HPDE6-E6E7 (cell line): ENCODE measurements at regions not wholly inside any gene's neighbourhood (a gene's known extent, or its start where the extent isn't known, plus 50 kb on each side); places are given as distances from the start of the nearest gene placed in this dataset.
"Not testable (repeated sequence)": the region's sequence is repeated elsewhere in the genome, so short reads cannot be mapped to it uniquely, and the experiment has no call there.

Experiments used
- DNase-seq: peaks from one replicate; pipeline ENCODE4 v3.0.0; 2011; ENCODE audit warnings: missing footprints; ENCODE audit errors: extremely low spot score

GRCh38 chr9:24351258-24351657, 194.4 kb downstream of the IZUMO3 start:
- DNase-seq, result no peak

- DNase-seq, result no peak
Measured at GRCh38 chr9:24342457-24342856, 203.2 kb downstream of the IZUMO3 start.

- no peak for DNase-seq
Measured at GRCh38 chr9:24333629-24334028, 212.1 kb downstream of the IZUMO3 start.

- no peak for DNase-seq
Measured at GRCh38 chr9:24298912-24299311, 246.8 kb downstream of the IZUMO3 start.

DNA sequence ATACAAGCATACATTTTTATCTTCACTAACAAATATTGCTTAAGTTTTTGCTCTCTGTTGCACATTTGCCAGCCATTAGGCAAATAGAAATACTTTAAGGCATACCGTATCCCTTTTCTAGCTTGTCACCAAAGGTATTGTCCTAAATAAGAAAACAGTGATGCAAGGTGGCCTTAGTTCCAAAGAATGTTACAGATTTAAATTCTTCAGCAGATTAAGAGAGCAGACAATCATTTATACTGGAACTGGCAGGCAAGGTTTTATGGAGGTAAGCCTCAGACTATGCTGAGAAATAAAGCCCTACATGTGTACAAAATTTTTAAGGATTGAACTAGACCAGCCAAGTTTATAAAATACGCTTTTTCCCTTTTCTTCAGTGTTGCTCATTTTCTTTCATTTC, 247.8 kb downstream of the IZUMO3 start:
- no peak for DNase-seq

GRCh38 chr9:24296124-24296523, 249.6 kb downstream of the IZUMO3 start:
- no peak for DNase-seq

DNA sequence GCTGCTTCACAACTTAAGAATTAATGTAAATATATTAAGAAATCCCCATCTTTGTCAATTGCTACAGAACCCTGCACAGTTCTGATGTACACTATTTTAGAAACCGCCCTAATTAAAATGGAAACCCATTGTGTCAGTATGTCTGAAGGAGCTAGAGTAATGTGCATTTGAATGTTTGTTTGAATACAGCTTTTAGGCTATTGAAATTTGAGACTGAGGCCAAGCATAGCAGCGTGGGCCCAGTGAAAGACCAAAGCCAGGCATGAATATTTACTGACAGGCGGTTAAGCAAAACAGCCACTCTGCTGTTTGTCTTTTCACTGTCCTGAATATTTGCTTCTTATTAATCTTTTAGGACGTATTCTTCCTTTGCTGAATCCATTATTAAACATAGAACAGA, 252.3 kb downstream of the IZUMO3 start:
- DNase-seq, result no peak

DNA sequence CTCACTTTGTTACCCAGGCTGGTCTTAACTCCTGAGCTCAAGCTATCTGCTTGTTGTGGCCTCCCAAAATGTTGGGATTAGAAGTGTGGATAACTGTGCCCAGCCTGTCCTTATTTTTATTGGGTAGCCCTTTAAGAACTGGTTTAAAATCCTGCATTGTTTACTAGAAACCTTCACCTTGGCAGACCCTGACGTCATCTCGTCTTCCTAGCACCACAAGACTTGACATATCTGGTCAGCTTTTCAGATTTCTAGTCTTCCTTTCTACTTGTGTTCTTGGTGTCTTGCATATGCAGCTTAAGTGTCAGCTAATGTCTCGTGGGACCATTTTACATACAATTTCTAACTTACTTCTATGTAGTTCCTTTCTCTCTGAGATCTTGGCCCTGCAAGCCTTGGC, 258.9 kb downstream of the IZUMO3 start:
- no peak for DNase-seq

DNA sequence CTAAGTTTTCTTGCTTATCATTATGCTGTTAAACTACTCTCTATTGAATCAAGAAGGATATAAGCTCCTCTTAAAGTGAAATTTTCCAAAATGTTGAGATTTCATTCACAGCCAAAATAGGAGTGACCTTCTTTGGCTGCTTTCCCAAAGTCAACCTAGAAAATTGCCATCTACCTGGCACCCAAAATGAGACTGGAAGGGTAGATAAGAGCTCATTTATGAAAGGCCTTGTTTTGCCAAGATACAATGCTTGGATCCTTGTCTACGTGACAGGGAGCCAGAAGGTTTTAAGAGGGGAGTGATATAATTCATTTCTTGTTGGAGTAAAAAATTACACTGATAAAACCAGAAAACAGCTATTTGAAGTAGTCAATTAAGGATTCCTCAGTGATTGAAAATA, 287.1 kb downstream of the IZUMO3 start:
- DNase-seq, result no peak

GRCh38 chr9:24257726-24258125, 288.0 kb downstream of the IZUMO3 start:
- DNase-seq, result no peak

- peak; percentile 7 for DNase-seq
Measured at GRCh38 chr9:24245988-24246387, 299.7 kb downstream of the IZUMO3 start.

DNA sequence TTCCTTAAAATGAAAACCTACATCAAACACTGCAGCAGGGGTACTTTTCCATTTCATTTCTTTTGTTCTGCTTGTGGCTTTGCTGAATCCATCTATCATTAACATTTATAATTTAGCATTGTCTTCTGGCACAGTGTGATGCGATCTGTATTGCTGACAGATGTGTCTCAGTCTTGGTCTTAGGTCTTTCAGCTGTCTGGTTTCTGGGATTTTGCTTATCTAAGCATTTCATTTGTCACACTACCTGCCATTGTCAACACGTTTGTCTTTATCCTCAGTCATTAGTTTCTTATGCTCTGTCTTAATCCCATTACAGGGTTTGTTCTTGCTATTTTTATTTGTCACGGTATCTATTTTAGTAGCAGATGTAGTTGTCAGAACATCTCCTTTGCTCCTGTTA, 303.1 kb downstream of the IZUMO3 start:
- DNase-seq, result no peak

DNA sequence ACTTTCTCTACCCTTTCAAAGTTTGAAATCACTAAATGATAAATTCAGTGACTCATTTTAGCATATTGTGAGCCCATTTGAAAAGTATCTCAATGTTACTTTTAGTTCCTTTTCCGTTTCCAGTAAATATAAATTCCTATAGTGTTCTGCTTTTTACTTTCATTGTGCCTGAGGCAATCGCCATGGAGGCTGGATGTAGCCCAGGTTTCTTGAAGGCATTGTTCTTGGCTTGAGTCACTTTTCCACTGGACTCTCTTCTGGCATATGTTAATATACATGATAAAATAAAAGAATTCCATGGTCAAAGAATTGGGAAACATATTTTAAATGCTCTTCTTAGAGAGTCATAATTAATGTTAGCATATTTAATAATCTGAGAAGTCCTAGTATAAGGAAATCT, 327.0 kb downstream of the IZUMO3 start:
- DNase-seq, result peak; percentile 43

- no peak for DNase-seq
Measured at GRCh38 chr9:24210641-24211040, 335.1 kb downstream of the IZUMO3 start.

DNA sequence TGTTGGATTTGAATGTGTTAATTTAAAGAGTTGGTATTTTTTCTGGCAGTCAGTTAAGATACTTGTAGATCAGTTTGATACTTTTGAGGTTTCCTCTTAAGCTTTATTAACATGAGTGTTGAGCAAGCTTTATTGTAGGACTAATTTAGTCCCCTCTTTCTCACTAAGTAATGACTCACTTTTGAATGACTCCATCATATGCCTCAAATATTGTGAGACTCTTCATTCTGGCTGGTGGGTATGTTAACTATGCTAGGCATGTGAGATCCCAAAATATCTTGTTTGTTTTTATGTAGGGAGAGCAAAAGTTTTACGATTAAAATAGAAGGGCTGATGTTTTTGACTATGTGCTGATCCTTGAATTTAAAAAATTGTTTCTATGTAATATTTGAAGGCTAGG, 355.7 kb downstream of the IZUMO3 start:
- DNase-seq, result no peak

DNA sequence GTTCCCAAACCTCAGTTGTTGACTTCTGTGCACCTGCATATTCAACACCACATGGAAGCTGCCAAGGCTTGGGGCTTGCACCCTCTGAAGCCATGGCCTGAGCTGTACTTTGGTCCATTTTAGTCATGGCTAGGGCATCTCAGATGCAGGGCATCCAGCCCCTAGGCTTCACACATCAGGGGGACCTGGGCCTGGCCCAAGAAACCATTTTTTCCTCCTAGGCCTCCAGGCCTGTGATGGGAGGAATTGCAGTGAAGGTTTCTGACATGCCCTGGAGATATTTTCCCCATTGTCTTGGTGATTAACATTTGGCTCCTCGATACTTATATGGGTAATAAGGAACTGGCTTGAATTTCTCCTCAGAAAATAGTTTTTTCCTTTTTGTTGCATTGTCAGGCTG, 354.5 kb upstream of the ELAVL2 start:
- DNase-seq, result not testable (repeated sequence)

- no peak for DNase-seq
Measured at GRCh38 chr9:24144796-24145195, 318.8 kb upstream of the ELAVL2 start.

DNA sequence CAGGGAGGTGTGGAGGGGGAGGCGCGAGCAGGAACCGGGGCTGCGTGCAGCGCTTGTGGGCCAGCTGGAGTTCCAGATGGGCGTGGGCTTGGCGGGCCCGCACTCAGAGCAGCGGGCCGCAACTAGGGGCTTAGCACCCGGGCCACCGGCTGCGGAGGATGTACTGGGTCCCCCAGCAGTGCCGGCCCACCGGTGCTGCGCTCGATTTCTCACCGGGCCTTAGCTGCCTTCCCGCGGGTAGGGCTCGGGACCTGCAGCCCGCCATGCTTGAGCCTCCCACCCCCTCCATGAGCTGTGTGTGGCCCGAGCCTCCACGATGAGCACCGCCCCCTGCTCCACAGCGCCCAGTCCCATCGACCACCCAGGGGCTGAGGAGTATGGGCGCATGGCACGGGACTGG, 309.0 kb upstream of the ELAVL2 start:
- DNase-seq, result not testable (repeated sequence)

DNA sequence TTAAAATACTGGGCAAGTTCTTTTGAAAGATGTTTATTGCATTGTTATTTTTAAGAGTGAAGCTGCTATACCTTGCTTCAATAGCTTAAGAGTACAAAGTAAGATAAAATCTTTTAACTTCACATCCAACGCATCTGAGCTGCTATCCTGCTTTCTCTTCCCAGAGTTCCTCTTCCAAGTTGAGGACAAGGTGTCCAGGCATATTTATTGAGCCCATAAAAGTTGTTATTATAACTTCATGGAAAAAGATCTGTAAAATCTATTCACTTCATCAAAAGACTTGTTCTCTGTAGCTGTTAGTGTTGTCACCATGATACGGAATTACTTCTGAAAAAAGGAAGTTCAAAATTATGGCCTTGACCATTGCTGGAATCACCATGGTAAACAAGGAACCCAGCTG, 306.2 kb upstream of the ELAVL2 start:
- DNase-seq, result no peak

- DNase-seq, result no peak
Measured at GRCh38 chr9:24127519-24127918, 301.5 kb upstream of the ELAVL2 start.

GRCh38 chr9:24118190-24118589, 292.1 kb upstream of the ELAVL2 start:
- DNase-seq, result peak; percentile 4

GRCh38 chr9:24096756-24097155, 270.7 kb upstream of the ELAVL2 start:
- no peak for DNase-seq

- no peak for DNase-seq
Measured at GRCh38 chr9:24095246-24095645, 269.2 kb upstream of the ELAVL2 start.

DNA sequence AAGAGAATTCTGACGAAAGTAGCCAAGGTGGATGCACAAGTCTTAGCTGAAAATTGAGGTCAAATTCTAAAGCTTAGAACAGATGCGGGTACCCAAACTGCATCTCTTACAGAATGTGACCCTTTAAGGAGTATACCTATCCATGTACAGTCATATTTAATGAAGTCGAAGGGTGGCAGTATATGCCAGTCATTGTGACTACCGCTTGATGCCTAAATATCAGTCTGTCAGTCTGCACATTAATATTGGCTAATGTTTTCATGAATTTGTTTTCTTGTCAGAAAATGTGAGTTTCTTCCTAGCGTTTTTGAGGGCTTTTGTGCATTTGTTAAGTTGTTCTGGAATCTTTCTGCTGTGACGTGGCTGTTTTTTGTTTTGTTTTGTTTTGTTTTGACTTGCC, 264.5 kb upstream of the ELAVL2 start:
- DNase-seq, result no peak

DNA sequence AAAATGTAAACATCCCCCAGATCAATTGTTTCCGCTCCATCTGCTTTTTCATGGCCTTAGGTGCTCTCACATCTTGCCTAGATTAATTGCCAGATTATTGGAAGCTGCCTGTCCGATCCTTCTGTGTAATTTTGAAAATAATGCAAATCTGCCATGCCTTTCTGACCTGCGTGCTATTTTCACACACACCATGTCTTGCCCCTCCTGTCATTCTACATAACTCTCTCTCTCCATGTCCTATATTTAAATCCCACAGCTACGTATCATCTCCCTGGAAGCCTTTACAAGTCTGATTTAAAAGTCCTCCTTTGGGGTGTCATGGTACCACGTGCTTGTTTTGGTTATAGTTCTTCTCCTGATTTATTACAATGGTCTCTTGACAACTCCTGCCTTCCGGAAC, 247.6 kb upstream of the ELAVL2 start:
- no peak for DNase-seq
